ENCODE measurements at regions not wholly inside any gene's neighbourhood (a gene's known extent, or its start where the extent isn't known, plus 50 kb on each side); places are given as distances from the start of the nearest gene placed in this dataset.

DNA sequence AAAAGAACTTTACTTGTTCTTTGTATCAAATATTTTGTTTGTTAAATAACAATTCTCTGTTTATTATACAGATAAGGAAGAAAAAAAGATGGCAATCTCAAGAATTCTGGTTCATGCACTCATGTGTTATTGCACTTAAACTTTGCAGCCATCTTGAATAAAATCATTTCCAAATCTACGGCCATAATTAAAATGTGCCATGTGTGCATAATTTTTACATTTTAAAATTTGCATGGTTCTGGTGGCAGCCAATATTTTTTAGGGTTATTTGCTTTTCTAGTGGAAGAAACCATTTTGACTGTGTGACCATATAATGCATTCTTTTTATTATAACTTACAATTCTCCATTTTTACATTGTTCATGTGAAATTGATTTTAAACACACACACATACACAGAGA lies 1518.1 kb upstream of the ZEB2 start:
- no peak for DNase-seq

DNA sequence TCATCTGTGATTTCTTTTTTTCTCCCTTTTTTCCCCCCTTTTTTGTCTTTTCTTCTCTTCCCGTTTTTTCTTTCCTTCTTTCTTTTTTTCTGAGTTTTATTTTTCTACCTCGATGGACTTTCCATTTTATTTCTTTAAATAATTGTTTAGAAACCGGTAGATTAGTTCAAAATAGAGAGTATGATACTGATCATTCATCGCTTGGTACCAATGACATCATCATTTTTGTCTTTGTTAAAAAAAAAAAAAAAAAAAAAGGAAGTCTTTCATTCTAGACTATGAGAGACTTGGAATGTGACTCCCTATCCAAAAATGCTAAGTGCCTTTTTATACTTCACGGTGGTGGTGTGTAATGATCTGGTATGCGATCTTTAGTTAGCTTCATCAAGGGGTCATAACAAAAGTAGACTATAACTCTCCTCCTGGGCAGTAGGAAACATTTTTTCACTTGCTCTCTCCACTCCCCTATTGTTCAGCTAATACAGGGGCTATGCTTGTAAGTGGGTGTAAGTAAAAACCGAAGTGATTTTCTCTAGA lies 1517.5 kb upstream of the ZEB2 start:
- no peak for DNase-seq

DNA sequence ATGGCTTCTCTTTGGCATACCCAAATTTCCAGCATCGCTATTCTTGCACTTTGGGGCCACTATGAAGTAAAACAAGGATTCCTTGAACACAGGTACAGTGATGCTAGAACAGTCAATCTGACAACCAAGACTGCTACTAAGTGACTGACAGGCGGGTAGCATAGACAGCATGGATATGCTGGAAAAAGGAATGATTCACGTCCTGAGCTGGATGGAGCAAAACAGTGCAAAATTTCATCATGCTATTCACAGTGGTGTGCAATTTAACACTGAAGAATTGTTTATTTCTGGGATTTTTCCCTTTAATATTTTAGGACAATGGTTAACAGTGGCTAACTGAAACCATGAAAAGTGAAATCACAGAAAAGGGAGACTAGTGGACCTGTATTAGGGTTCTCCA lies 1511.2 kb upstream of the ZEB2 start:
- no peak for DNase-seq

DNA sequence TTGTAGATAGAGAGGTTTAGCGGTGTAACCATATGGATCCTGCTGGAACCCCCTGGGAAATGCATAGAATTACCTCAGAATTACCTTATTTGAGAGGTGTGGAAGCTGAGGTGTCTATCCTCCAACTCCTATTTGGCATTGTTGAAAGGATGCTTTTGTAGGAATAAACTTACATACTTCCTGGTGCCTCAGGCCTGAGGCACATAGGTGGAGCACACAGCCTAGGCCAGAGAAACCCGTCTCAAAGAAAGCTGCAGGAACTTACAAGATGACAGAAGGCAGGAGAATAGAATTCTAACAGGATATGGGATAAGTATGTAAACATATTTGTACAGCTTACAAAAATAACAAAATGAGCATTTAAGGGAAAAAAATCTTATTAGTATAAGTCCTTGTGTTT lies 1507.2 kb upstream of the ZEB2 start:
- no peak for DNase-seq

DNA sequence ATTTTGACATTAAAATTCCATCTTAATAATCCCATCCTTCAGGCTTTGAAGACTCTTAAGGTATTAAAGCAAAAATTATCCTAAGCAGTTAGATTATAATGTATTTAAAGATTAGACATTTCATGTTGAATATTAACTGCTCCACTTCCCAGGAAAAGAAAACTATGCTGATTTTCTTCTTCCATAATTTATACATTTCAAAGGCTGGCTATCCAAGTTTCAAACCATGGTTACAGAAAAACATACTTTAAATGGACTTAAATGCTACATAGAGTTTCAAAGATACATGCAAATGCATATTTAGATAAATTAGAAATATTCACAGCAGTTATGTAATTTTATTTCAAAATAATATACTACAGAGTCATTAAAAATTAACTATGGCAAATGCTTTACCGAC lies 1505.6 kb upstream of the ZEB2 start:
- DNase-seq, result no peak

DNA sequence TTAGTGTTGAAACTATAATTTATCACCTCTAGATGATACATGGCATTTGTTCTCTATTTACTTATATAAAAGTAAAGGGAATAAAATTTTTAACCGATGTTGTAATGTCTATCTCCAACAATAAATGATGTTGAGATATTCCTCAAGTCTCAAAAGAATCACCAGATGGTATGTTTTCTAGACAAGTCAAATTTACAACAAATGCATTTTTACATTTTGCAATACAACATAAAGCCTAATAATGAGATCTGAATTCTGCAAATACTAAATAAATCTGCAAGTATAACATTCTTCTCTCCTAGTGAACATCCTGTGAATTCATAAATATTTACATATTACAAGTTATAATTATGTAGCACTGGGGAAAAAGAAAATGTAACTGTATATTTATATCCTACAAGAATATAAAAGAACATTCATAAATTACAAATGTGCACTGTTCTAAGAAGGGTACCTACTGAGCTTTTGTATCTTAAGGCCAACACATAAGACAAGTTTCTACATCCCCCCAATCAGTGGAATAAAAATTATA lies 1504.4 kb upstream of the ZEB2 start:
- no peak for DNase-seq

DNA sequence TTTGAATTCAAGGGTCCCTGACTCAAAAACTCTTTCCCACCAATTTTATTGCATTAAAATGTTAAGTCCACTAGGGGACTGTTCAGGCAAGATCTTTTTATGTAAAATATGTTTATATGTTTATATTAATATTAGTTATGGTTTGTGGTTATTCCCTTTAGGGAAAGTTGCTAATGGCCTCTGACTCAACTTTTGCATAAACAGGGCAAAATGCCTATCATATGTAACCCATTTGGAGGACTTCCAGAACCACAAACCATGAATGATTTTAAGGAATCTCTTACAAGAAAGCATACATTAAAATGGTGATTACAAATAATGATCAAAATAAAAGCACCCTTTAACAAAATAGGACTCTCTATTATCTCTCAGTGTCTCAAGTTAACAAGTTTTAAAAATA lies 1484.5 kb upstream of the ZEB2 start:
- DNase-seq, result no peak

DNA sequence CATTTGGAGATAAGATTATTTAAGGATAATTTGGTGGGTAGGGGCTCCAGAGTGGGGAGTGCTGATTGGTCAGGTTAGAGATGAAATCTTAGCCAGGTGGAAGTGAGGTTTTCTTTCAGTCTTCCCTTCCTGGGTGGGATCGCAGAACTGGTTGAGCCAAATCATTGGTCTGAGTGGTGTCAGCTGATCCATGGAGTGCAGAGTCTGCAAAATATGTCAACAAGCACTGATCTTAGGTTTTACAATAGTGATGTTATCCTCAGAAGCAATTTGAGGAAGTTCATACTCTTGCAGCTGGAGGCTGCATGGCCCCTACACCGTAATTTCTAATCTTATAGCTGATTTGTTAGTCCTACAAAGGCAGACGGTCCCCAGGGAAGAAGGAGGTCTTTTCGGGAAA lies 1483.4 kb upstream of the ZEB2 start:
- DNase-seq, result no peak

DNA sequence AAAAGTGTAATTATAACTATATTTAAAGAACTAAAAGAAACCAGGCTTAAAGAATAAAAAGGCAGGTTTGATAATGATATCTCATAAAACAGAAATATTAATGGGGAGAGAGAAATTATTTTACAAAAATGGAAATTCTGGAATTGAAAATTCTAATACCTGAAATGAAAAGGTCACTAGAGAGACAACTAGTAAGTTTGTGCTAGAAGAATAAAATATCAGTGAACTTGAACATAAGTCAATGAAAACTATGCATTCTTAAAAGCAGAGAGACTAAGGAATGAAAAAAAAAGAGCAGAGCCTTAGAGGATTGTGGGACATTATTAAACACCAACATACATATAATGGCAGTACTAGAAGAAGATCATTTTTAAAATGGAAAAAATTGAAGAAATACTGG lies 1475.0 kb upstream of the ZEB2 start:
- DNase-seq, result no peak

DNA sequence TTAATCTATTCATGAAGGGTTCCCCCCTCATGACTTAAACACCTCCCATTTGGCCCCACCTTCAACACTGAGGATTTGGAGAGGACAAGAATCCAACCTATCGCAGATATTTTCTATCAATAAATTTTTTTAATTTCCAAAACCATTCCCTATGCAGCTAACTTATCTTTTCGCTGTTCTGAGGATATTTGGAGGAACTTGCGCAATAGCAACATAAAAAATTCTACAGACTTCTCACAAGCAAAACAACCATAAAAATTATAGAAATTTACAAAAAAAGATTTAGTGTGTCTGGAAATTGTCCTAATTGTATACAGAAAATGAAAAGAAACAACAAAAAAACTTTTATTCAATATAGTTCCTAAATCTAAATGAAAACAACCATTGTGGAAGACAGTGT lies 1472.7 kb upstream of the ZEB2 start:
- no peak for DNase-seq

DNA sequence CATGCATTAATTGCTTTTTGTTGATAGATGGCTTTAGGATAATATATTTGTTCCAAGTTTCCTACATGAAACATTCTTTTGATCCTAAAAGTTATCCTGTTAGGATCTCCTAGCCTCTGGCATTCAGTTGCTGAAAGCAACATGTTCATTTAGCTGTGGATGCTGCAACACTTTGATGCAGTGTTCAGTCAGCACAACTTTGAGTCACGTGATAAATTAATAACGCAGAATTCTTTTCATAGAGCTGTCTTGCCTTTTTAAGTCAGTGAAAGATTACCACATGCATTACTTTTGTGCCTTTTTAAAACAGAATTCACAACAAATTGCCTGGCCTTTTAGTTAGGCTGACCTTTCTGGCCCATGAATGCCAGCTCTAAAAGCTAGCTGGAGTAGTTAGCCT lies 1467.9 kb upstream of the ZEB2 start:
- DNase-seq, result no peak

DNA sequence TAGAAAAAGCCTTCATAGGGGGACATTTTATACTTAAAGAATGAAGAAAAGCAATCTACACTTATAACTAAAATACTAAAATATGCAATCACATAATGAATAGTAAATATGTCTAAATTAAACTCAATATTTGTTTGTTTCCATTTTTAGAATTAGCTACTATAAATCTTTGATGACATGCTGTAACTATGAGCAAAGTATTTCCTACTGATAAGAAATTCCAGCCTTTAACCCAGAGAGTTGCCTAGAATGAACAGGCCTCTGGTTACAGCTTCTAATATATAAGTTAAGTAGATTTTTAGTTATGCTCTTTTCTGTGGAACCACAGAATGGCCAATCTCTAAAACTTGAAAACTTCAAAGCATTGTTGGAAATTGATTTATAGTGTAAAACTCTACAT lies 1465.6 kb upstream of the ZEB2 start:
- DNase-seq, result no peak

DNA sequence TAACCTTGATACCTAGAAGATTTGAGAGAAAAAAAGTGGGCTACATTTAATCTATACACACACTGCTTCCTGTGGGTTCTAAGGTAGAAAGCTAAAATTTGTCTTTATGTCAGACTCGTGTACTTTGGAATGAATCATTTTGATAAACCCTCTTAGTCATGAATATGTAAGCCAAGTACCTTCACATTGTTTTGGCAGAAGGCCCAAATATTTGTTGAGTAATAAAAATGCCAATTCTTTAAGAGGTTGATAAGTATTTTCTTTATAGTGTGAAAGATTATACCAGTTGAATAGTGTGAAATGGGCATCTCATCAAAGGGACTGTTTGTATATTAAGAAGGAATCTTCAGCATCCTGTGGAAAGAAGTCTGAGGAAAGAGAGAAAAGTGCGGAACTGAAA lies 1464.7 kb upstream of the ZEB2 start:
- DNase-seq, result no peak

DNA sequence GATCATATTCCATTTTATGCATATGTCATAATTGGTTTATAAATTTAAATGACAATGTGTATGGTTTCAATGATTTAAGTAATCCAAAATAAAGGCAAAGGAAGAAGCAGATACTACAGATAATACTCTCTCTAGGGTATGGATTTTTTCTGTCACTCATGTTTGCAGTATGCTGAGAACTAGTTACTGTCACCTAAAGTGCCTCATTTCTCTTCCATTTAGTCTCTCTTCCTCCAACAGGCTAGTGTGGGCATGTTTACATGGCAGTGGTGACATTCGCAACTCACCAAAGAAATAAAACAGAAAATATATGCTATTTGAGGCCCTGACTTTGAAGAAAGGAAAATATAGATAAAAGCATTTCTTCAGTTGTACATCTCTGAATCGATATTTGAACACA lies 1460.4 kb upstream of the ZEB2 start:
- DNase-seq, result no peak

DNA sequence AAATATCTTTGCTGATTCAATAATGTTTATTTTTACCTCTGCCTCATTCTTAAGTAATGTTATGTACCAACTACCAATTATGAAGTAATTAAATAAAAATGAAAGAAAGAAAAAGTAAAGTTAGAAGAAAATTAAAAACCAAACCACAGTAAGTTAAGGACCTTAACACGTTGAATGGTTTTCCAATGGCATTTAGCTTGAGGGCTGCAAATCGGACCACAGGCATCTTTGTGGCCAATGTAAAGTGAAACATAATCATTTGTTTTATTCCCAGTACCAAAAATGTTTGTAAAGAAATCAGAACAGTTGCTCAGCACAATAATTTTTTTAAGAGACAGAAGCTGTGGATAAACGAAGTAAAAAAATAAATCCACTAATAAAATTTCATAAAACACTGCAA lies 1455.5 kb upstream of the ZEB2 start:
- no peak for DNase-seq

DNA sequence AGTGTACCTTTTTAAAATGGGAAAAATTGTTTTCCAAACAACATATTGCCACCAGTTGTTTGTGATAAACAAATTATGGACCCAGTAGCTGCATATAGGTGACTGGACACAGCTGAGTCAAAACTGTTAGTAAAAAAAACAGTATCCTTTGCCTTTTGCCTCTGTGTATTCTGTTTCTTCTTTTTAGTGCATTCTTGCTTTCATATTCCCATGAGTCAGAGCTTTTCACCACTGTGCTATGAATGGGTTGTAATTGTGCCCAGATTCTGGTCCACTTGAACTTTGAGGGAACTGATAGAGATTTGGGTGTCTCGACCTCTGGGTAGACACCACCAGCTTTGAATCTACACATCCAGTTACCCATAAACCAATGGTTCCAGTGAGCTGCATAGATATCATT lies 1441.9 kb upstream of the ZEB2 start:
- no peak for DNase-seq

DNA sequence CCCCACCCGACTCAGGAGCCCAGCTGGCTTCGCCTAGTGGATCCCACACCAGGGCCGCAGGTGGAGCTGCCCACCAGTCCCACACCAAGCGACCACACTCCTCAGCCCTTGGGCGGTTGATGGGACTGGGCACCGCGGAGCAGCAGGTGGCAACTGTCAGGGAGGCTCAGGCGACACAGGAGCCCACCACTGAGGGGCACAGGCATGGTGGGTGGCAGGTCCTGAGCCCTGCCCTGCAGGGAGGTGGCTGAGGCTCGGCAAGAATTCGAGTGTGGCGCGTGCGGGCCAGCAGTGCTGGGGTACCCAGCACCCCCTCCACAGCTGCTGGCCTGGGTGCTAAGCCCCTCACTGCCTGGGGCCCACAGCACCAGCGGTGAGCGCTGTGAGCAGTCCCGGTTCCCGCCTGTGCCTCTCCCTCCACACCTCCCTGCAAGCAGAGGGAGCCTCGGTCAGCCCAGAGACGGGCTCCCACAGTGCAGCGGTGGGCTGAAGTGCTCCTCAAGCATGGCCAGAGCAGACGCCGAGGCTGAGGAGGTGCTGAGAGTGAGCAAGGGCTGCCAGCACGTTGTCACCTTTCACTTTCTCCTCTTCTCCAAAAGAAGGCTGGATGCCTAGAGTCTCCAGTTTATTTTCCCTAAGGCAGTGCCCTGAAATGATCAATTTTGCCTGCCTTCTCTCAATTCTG lies 1440.7 kb upstream of the ZEB2 start:
- DNase-seq, result no peak

DNA sequence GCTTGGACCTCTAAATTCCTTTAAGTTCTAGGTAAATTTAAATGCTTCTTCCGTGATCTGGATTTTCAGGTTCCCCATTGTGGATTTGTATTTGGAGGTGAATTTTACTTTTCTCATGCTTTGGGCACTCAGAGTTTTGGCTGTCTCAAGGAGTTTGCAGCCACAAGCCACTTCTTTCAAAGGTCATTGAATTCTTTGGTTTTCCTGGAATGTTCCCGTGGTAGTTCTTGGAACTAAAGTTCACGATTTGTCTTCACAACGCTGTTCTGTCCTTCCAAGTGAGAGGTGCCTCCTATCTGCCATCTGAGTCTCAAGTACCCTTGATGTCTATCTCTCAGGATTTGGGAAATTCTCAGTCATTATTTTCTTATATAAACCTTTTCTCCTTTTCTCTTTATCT lies 1438.7 kb upstream of the ZEB2 start:
- no peak for DNase-seq

DNA sequence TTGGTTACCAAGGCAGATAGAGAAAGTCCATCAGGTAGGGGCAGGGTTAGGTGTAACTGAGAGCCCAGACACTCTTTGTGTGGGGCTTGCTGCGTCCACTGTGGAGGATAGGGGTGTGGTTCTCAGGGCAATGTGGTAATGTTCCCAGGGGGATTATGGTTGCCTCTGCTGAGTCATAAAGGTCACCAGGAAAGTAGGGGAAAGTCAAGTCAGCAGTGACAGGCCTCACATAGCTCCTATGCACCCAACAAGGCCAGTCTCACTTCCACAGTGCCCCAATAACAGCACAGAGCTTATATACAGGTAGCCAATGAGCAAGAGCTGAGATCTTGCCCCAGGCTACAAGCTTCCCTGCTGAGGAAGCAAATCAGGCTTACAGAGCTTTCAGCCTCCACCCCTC lies 1438.0 kb upstream of the ZEB2 start:
- DNase-seq, result no peak

DNA sequence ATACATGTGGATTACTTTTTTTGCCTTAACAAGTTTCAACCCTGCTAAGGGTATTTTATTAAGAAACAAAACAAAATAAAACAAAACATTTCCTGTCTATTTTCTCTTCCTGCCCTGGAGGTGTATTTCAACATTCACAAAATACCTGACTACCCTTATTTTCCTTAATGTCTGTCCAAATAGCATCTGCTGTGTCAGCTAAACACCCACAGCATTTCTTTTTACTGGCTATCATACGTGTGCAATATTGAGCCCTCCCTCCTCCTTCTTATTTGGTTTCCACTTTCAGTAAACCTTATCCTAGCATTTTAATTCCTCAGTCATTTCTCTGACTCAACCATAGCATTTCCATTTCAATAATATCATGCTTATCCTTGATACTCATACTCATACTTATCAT lies 1420.0 kb upstream of the ZEB2 start:
- no peak for DNase-seq

DNA sequence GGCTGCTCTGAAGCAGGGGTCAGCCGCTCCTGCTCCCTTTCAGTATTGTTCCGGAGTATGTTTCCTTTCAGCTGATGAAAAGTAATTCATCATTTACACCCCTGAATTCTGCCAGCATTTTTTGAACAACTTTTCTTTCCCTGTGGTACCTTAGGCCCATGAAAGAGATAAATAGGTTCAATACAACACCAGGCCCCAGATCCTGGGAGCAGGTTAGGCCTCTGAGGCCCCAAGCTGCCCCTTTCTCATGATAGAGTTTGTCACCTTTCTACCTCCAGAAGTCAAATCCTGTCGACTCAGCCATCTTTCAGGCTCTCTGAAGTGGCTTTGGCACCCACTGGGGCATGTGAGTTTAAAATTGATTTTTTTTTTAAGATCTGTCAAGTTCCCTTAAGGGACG lies 1415.1 kb upstream of the ZEB2 start:
- no peak for DNase-seq

DNA sequence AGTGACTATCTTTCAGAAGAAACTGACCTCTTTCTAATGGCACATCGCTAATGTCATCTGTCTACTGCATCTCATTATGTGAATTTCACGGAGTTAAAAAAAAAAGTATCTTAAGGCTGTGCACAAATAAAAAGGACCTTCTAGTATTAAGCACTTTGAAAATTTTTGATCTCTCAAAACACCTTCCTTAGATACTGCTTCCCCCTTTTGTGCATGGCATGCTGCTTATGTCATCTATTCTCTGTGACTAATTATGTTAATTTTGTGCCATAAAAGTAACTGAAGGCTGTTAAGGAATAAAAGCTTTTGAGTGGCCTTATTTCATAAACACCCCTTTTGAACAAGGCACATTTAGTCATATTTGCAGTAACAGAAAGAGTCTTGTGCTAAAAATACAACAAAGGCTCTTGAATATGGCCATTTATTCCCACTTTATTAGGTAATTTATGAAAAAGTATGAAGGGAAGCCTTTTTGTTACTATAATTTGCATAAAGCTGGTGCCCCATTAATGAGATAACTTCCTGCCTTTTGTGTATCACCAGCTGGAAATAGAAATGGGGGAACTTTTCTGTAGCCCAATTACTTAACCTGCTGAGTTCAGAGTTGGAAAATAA lies 1412.0 kb upstream of the ZEB2 start:
- DNase-seq, result no peak

DNA sequence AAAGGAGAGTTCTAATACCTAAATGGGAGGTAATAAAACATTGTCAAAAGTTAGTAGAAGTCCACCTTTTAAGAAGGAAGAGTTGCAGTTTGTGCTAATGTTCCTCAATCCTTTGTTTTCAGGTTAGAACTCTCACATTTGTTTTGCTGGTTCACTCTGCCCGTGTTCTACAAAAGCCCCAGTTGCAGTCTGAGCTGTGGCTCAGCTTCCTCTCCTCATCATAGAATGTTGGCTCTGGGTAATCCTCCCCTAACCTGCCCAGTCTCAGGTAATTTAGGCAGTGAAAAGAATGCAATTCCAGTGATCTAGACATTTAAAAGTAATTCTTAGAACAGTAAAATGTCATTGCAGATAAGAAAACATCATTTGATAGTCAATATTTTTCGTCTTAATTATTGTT lies 1410.4 kb upstream of the ZEB2 start:
- DNase-seq, result no peak

DNA sequence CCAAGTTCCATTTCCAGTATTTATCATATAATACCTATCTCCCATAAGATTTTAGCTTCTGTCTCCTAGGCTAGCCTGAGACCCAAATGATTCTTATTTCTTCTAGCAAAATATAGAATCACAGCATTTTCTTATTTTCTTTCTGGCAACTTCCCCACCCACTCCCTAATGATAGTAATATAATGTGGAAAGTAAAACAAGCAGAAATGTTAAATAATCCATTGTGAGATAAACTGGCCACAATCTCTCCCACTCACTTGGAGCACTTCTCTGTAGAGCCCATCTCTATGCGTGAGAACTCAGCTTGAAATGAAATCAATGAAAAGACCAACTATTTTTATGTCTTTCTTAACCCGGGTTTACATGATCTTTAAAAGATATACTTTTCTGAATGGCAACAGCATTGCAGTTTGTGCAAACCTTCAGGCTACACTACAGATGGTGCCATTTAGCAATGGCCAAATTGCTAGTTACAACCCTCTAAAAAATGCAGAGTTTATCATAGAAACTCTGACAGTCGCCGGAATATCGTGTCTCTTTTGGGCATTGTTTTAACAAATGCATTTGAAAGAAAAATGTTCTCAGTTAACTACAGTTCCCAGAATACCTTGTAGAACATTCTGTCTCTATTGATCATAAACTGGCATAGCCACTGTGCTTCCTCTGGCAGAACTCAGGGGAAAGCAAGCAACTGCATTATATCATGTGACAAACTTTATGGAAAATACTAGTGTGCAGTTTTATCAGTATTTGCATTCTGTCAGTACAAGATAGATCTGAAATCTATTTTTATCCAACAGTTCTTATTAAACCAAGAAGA lies 1407.4 kb upstream of the ZEB2 start:
- DNase-seq, result no peak

All from activated naive CD4-positive, alpha-beta T cell (primary cell).